ENCODE measurements at regions not wholly inside any gene's neighbourhood (a gene's known extent, or its start where the extent isn't known, plus 50 kb on each side); places are given as distances from the start of the nearest gene placed in this dataset.

GRCh38 chr3:117450026-117450425 lies 740.4 kb downstream of the TUSC7 start:
- POLR2A ChIA-PET (ENCODE audit: partially characterized antibody) = no interaction called here
- TF ChIP-seq SP4 (IDR thresholded peaks at IDR 0.05; ENCODE audit: low read length) (no peak), USF2 (IDR thresholded peaks at IDR 0.05; ENCODE audit: low read length) (no peak), RXRA (IDR thresholded peaks at IDR 0.05; ENCODE audit: insufficient read depth, low read depth, low read length) (no peak), KDM1A (IDR thresholded peaks at IDR 0.05; ENCODE audit: borderline replicate concordance, low read length) (no peak), ATF2 (IDR thresholded peaks at IDR 0.05; ENCODE audit: low read length) (no peak), ATF3 (IDR thresholded peaks at IDR 0.05; ENCODE audit: insufficient read depth, low read depth, low read length) (no peak), EGR1 (IDR thresholded peaks at IDR 0.05; ENCODE audit: borderline replicate concordance, low read depth, low read length) (no peak), GABPA (IDR thresholded peaks at IDR 0.05; ENCODE audit: borderline replicate concordance, insufficient read depth, low read length) (no peak), BCL11A (IDR thresholded peaks at IDR 0.05; ENCODE audit: low read depth in 2 of 2, low read length in 2 of 2) (no peak), CHD1 (IDR thresholded peaks at IDR 0.05; ENCODE audit: low read depth, low read length) (no peak), SIRT6 (IDR thresholded peaks at IDR 0.05; ENCODE audit: low read length) (no peak), SP2 (IDR thresholded peaks at IDR 0.05; ENCODE audit: low read length) (no peak)

More at GRCh38 chr3:117450026-117450425, 740.4 kb downstream of the TUSC7 start:
- Histone ChIP-seq H3K18ac (ENCODE audit: extremely low read depth, low read length) (no peak overlapping the region), H4K5ac (ENCODE audit: insufficient read length, low read depth, low read length) (no peak overlapping the region), H3K23ac (ENCODE audit: insufficient read length) (no peak overlapping the region), H3K14ac (ENCODE audit: insufficient read length) (no peak overlapping the region), H2BK15ac (ENCODE audit: low read length) (no peak overlapping the region), H3K36me3 (ENCODE audit: control insufficient read depth in 2 of 4, insufficient read depth in 4 of 4, low read length in 3 of 4) (no peaks in the 10 kb centered on the region), H3K27me3 (replicated peaks in 1 of 4; ENCODE audit: control insufficient read depth in 3 of 4, extremely low read depth in 1 of 4, insufficient read depth in 3 of 4, low read length in 3 of 4) (no peaks in the 10 kb centered on the region), H3K79me2 (ENCODE audit: control insufficient read depth in 1 of 2, insufficient read depth in 2 of 2, low read length in 2 of 2) (no peaks in the 10 kb centered on the region), H4K8ac (ENCODE audit: extremely low read depth, insufficient read depth, low read length) (no peak overlapping the region), H2BK5ac (ENCODE audit: low read depth, low read length) (no peak overlapping the region), H4K91ac (replicated peaks; ENCODE audit: insufficient read length, low read length) (no peak overlapping the region), H3K9ac (replicated peaks in 1 of 4; ENCODE audit: extremely low read depth in 1 of 4, low read depth in 3 of 4, low read length in 3 of 4) (no peak overlapping the region), H3K27ac (ENCODE audit: low read depth, low read length) (no peak overlapping the region), H4K20me1 (replicated peaks in 1 of 2; ENCODE audit: control insufficient read depth in 1 of 2, insufficient read depth in 2 of 2, low read length in 2 of 2) (no peaks in the 10 kb centered on the region), H2AK5ac (ENCODE audit: low read depth, low read length) (no peak overlapping the region), H3K56ac (replicated peaks; ENCODE audit: insufficient read length, low read depth, low read length) (no peak overlapping the region), H3K4ac (replicated peaks; ENCODE audit: insufficient read length, low read depth, low read length) (no peak overlapping the region), H3K4me3 (ENCODE audit: extremely low read depth in 1 of 4, insufficient read depth in 2 of 4, low read depth in 3 of 4, low read length in 4 of 4) (no peak overlapping the region), H3K9me3 (ENCODE audit: insufficient read depth in 2 of 2, low read depth in 1 of 2, low read length in 1 of 2) (no peaks in the 10 kb centered on the region), H2AFZ (ENCODE audit: low read length) (no peak overlapping the region), H3K4me1 (replicated peaks in 1 of 4; ENCODE audit: control insufficient read depth in 3 of 4, insufficient read depth in 4 of 4, low read length in 3 of 4) (no peaks in the 10 kb centered on the region), H2BK120ac (replicated peaks; ENCODE audit: low read depth, low read length) (no peak overlapping the region), H2BK20ac (ENCODE audit: low read length) (no peak overlapping the region), H3K79me1 (ENCODE audit: low read depth, low read length) (no peaks in the 10 kb centered on the region), H3K23me2 (ENCODE audit: low read depth, low read length) (no peaks in the 10 kb centered on the region), H3K4me2 (ENCODE audit: insufficient read depth in 1 of 2, low read depth in 2 of 2, low read length in 2 of 2) (no peak overlapping the region), H2BK12ac (ENCODE audit: low read depth, low read length) (no peak overlapping the region)
- CTCF ChIA-PET (ENCODE audit: partially characterized antibody) = interaction anchor here (0.8 to 1.4 kb wide), 5 partner anchors 11 to 434 kb away, joined by 3 to 6 read pairs (median 4); no protein-coding TSS in a partner anchor
- FAIRE-seq (no peak), DNase-seq (ENCODE audit: low read depth in 1 of 2, low spot score in 2 of 2) (no peak)
- WGBS, 2 experiments (ENCODE audit: extremely low coverage in 1 of 2, insufficient coverage in 1 of 2, insufficient read length in 1 of 2, insufficient replicate concordance in 2 of 2, low coverage in 1 of 2, low lambda C conversion rate in 2 of 2, missing lambda C conversion rate in 1 of 2) = 60% methylated on average over 3 of the region's 4 CpGs; no CpG with 5 or more reads in 1 of the 2 experiments
